ENCODE measurements at regions not wholly inside any gene's neighbourhood (a gene's known extent, or its start where the extent isn't known, plus 50 kb on each side); places are given as distances from the start of the nearest gene placed in this dataset.

- no peaks in the 10 kb centered on the region for H3K4me1 ChIP-seq
- intact Hi-C loops (cut with DNase I; ENCODE audit: low total_unique reads), result no loop called here
- WGBS, 5 donors, result 82 to 94% (median 90%) methylated on average over 2 of the region's 2 CpGs
- TF ChIP-seq POLR2AphosphoS5 (IDR thresholded peaks at IDR 0.05) (no peak), POLR2A (IDR thresholded peaks at IDR 0.05) (no peak)
- TF ChIP-seq, protein P1, sequence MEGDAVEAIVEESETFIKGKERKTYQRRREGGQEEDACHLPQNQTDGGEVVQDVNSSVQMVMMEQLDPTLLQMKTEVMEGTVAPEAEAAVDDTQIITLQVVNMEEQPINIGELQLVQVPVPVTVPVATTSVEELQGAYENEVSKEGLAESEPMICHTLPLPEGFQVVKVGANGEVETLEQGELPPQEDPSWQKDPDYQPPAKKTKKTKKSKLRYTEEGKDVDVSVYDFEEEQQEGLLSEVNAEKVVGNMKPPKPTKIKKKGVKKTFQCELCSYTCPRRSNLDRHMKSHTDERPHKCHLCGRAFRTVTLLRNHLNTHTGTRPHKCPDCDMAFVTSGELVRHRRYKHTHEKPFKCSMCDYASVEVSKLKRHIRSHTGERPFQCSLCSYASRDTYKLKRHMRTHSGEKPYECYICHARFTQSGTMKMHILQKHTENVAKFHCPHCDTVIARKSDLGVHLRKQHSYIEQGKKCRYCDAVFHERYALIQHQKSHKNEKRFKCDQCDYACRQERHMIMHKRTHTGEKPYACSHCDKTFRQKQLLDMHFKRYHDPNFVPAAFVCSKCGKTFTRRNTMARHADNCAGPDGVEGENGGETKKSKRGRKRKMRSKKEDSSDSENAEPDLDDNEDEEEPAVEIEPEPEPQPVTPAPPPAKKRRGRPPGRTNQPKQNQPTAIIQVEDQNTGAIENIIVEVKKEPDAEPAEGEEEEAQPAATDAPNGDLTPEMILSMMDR (IDR thresholded peaks at IDR 0.05 in 8 of 11, conservative IDR thresholded peaks at IDR 0.05 in 3 of 11), result no peak
- H3K9me3 ChIP-seq, result peaks cover 0 to 14% (median 0%) of the 10 kb centered on the region in 8 donors
- H3K27me3 ChIP-seq (replicated peaks in 1 of 7), result no peaks in the 10 kb centered on the region
- H3K4me3 ChIP-seq, result no peak overlapping the region
- no peaks in the 10 kb centered on the region for H3K36me3 ChIP-seq
- DNase-seq, result no peak
- H3K27ac ChIP-seq, result no peak overlapping the region
Observed at GRCh38 chr4:58252656-58253055, 1142.5 kb upstream of the IGFBP7 start.

DNA sequence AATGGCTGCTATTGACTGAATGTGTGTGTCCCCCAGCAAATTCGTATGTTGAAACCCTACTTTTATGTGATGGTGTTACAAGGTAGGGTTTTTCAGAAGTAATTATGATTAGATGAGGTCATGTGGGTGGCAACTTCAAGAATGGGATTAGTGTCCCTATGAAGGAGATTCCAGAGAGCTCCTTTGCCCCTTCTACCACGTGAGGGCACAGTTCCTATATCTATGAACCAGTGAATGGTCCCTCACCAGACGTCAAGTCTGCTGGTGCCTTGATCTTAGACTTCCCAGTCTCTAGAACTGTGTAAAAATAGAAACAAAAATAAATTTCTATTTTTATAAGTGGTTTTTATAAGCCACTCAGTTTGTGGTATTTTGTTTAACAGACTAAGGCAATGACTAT is 1137.6 kb upstream of the IGFBP7 start:
- Histone ChIP-seq H3K9me3 (peaks cover 0 to 14% (median 0%) of the 10 kb centered on the region in 8 donors), H3K27ac (no peak overlapping the region), H3K4me1 (no peaks in the 10 kb centered on the region), H3K36me3 (no peaks in the 10 kb centered on the region), H3K4me3 (no peak overlapping the region), H3K27me3 (replicated peaks in 1 of 7) (no peaks in the 10 kb centered on the region)
- intact Hi-C loops (cut with DNase I; ENCODE audit: low total_unique reads), result no loop called here
- TF ChIP-seq POLR2A (IDR thresholded peaks at IDR 0.05), result no peak
- TF ChIP-seq, protein P1 (IDR thresholded peaks at IDR 0.05 in 8 of 11, conservative IDR thresholded peaks at IDR 0.05 in 3 of 11), result no peak
- TF ChIP-seq POLR2AphosphoS5 (IDR thresholded peaks at IDR 0.05), result no peak
- 45 to 70% (median 55%) methylated on average over 3 of the region's 3 CpGs for WGBS, 5 donors
- no peak for DNase-seq

DNA sequence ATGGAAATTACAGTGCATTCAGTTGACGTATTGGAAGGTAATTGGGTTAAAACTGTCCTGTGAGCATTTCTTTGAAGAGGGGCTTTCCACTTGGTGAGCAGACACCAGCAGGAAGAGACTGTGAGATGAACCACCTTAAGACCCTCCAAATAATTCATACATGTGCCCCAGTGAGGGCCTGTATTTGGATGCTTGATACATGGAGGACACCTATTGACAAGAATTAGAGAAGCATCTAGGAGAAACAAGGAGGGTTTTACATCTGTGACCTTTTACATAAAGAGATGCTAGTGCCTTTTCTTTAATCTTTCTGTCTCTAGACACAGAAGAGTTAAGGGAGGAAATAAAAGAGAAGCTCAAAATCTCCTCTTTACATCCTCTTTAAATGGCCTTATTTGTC is 1115.3 kb upstream of the IGFBP7 start:
- intact Hi-C loops (cut with DNase I; ENCODE audit: low total_unique reads), result no loop called here
- no peak for DNase-seq
- H3K4me1 ChIP-seq, result no peaks in the 10 kb centered on the region
- no peak for TF ChIP-seq POLR2AphosphoS5 (IDR thresholded peaks at IDR 0.05)
- H3K27ac ChIP-seq, result no peak overlapping the region
- H3K9me3 ChIP-seq, result peaks cover 0 to 12% (median 4%) of the 10 kb centered on the region in 8 donors
- no peak overlapping the region for H3K4me3 ChIP-seq
- no peaks in the 10 kb centered on the region for H3K27me3 ChIP-seq (replicated peaks in 1 of 7)
- H3K36me3 ChIP-seq, result no peaks in the 10 kb centered on the region
- 72 to 89% (median 88%) methylated on average over 1 of the region's 1 CpG for WGBS, 5 donors

DNA sequence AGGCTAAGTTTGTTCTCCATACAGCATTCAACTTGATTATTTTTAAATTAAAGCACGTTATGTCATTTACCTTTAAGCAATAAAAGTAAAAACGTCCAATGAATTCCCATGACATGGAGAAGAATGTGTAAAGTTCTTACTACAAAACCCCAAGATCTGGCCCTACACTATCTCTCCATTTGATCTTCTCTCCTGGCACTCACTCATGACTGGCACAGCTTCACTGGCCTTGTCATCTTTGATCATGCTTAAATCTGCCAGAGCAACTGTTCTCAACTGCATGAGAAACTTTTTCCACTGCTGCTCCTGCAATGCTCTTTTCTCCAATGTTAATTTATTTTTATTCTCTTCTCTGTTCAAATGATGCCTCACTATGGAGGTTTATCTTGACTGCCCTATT is 1109.0 kb upstream of the IGFBP7 start:
- TF ChIP-seq, protein P1 (IDR thresholded peaks at IDR 0.05 in 8 of 11, conservative IDR thresholded peaks at IDR 0.05 in 3 of 11), result no peak
- no peak for TF ChIP-seq POLR2AphosphoS5 (IDR thresholded peaks at IDR 0.05)
- TF ChIP-seq POLR2A (IDR thresholded peaks at IDR 0.05), result no peak
- DNase-seq, result no peak
- WGBS, 5 donors, result 58 to 70% (median 63%) methylated on average over 2 of the region's 2 CpGs

GRCh38 chr4:58216461-58216860 is 1106.3 kb upstream of the IGFBP7 start:
- Histone ChIP-seq H3K9me3 (peaks cover 0 to 17% (median 10%) of the 10 kb centered on the region in 8 donors), H3K4me3 (no peak overlapping the region), H3K4me1 (no peaks in the 10 kb centered on the region), H3K27me3 (replicated peaks in 1 of 7) (no peaks in the 10 kb centered on the region), H3K27ac (no peak overlapping the region), H3K36me3 (no peaks in the 10 kb centered on the region)
- DNase-seq, result no peak
- no peak for TF ChIP-seq POLR2A (IDR thresholded peaks at IDR 0.05)
- 90 to 95% (median 93%) methylated on average over 1 of the region's 1 CpG for WGBS, 5 donors
- intact Hi-C loops (cut with DNase I; ENCODE audit: low total_unique reads), result no loop called here

More for the DNA sequence above, 1109.0 kb upstream of the IGFBP7 start:
- intact Hi-C loops (cut with DNase I; ENCODE audit: low total_unique reads), result no loop called here
- Histone ChIP-seq H3K27ac (no peak overlapping the region), H3K9me3 (peaks cover 0 to 20% (median 10%) of the 10 kb centered on the region in 8 donors), H3K36me3 (no peaks in the 10 kb centered on the region), H3K27me3 (replicated peaks in 1 of 7) (no peaks in the 10 kb centered on the region), H3K4me1 (no peaks in the 10 kb centered on the region), H3K4me3 (no peak overlapping the region)

Measured in spleen (tissue), 11 donors.